ENCODE measurements at regions not wholly inside any gene's neighbourhood (a gene's known extent, or its start where the extent isn't known, plus 50 kb on each side); places are given as distances from the start of the nearest gene placed in this dataset.

- H3K4me3 ChIP-seq (ENCODE audit: control insufficient read depth, low read depth, low read length) = no peak overlapping the region
- no peak for DNase-seq (ENCODE audit: low read depth)
- TF ChIP-seq CTCF (conservative IDR thresholded peaks at IDR 0.05; ENCODE audit: control insufficient read depth, insufficient read depth, low read depth, low read length) = no peak
Measured at GRCh38 chr3:25090698-25091453, 337.2 kb upstream of the RARB start.

- TF ChIP-seq CTCF (conservative IDR thresholded peaks at IDR 0.05; ENCODE audit: control insufficient read depth, insufficient read depth, low read depth, low read length) = no peak
- no peak for DNase-seq (ENCODE audit: low read depth)
- no peak overlapping the region for H3K4me3 ChIP-seq (ENCODE audit: control insufficient read depth, low read depth, low read length)
Measured at GRCh38 chr3:25091934-25092333, 336.1 kb upstream of the RARB start.

GRCh38 chr3:25094932-25095685 is 333.0 kb upstream of the RARB start:
- TF ChIP-seq CTCF (conservative IDR thresholded peaks at IDR 0.05; ENCODE audit: control insufficient read depth, insufficient read depth, low read depth, low read length) = no peak
- no peak overlapping the region for H3K4me3 ChIP-seq (ENCODE audit: control insufficient read depth, low read depth, low read length)
- DNase-seq (ENCODE audit: low read depth) = peak; percentile 10

- no peak overlapping the region for H3K4me3 ChIP-seq (ENCODE audit: control insufficient read depth, low read depth, low read length)
- no peak for TF ChIP-seq CTCF (conservative IDR thresholded peaks at IDR 0.05; ENCODE audit: control insufficient read depth, insufficient read depth, low read depth, low read length)
- no peak for DNase-seq (ENCODE audit: low read depth)
Measured at GRCh38 chr3:25096536-25096935, 331.5 kb upstream of the RARB start.

- DNase-seq (ENCODE audit: low read depth) = no peak
- H3K4me3 ChIP-seq (ENCODE audit: control insufficient read depth, low read depth, low read length) = no peak overlapping the region
- no peak for TF ChIP-seq CTCF (conservative IDR thresholded peaks at IDR 0.05; ENCODE audit: control insufficient read depth, insufficient read depth, low read depth, low read length)
Measured at GRCh38 chr3:25097023-25097422, 331.0 kb upstream of the RARB start.

- no peak for TF ChIP-seq CTCF (conservative IDR thresholded peaks at IDR 0.05; ENCODE audit: control insufficient read depth, insufficient read depth, low read depth, low read length)
- H3K4me3 ChIP-seq (ENCODE audit: control insufficient read depth, low read depth, low read length) = no peak overlapping the region
- DNase-seq (ENCODE audit: low read depth) = no peak
Measured at GRCh38 chr3:25099666-25100065, 328.4 kb upstream of the RARB start.
